GM18861 (cell line): ENCODE measurements at regions not wholly inside any gene's neighbourhood (a gene's known extent, or its start where the extent isn't known, plus 50 kb on each side); places are given as distances from the start of the nearest gene placed in this dataset.
"Not testable (repeated sequence)": the region's sequence is repeated elsewhere in the genome, so short reads cannot be mapped to it uniquely, and the experiment has no call there.

Experiments
- ATAC-seq: cut with Tn5 transposase; IDR thresholded peaks from one replicate; pipeline ENCODE4 v1.9.1; 2021; ENCODE audit not compliant: unreplicated experiment

- ATAC-seq, result no peak
These were observed 611.3 kb downstream of the ETNK1 start for GRCh38 chr12:23236066-23236780.

GRCh38 chr12:23236811-23237210 is 611.8 kb downstream of the ETNK1 start:
- ATAC-seq, result no peak

GRCh38 chr12:23238190-23238589 is 613.2 kb downstream of the ETNK1 start:
- no peak for ATAC-seq

GRCh38 chr12:23238957-23239356 is 614.0 kb downstream of the ETNK1 start:
- ATAC-seq, result no peak

GRCh38 chr12:23245186-23245585 is 620.2 kb downstream of the ETNK1 start:
- no peak for ATAC-seq

- ATAC-seq, result no peak
These were observed 628.2 kb downstream of the ETNK1 start for GRCh38 chr12:23253191-23253590.

- ATAC-seq, result not testable (repeated sequence)
These were observed 628.9 kb downstream of the ETNK1 start for GRCh38 chr12:23253910-23254309.

GRCh38 chr12:23259558-23259957 is 634.6 kb downstream of the ETNK1 start:
- ATAC-seq, result no peak

GRCh38 chr12:23262670-23263069 is 637.7 kb downstream of the ETNK1 start:
- no peak for ATAC-seq

GRCh38 chr12:23277831-23278230 is 652.9 kb downstream of the ETNK1 start:
- ATAC-seq, result no peak

GRCh38 chr12:23281295-23281694 is 656.3 kb downstream of the ETNK1 start:
- ATAC-seq, result no peak

- ATAC-seq, result no peak
These were observed 657.7 kb downstream of the ETNK1 start for GRCh38 chr12:23282701-23283100.

- not testable (repeated sequence) for ATAC-seq
These were observed 661.0 kb downstream of the ETNK1 start for GRCh38 chr12:23285764-23286530.

- no peak for ATAC-seq
These were observed 658.7 kb downstream of the SOX5 start for GRCh38 chr12:23290627-23291330.

GRCh38 chr12:23303220-23303619 is 646.2 kb downstream of the SOX5 start:
- no peak for ATAC-seq

GRCh38 chr12:23303821-23304220 is 645.6 kb downstream of the SOX5 start:
- no peak for ATAC-seq

- ATAC-seq, result no peak
These were observed 615.5 kb downstream of the SOX5 start for GRCh38 chr12:23333938-23334337.

- no peak for ATAC-seq
These were observed 613.9 kb downstream of the SOX5 start for GRCh38 chr12:23335593-23335992.

GRCh38 chr12:23337213-23337612 is 612.3 kb downstream of the SOX5 start:
- no peak for ATAC-seq

GRCh38 chr12:23340351-23340750 is 609.1 kb downstream of the SOX5 start:
- no peak for ATAC-seq

- ATAC-seq, result no peak
These were observed 607.1 kb downstream of the SOX5 start for GRCh38 chr12:23342407-23342806.

- ATAC-seq, result no peak
These were observed 599.9 kb downstream of the SOX5 start for GRCh38 chr12:23349564-23349963.
